Epithelial cell of esophagus (primary cell): ENCODE measurements at regions not wholly inside any gene's neighbourhood (a gene's known extent, or its start where the extent isn't known, plus 50 kb on each side); places are given as distances from the start of the nearest gene placed in this dataset.

Experiments
- DNase-seq: peaks from one replicate; pipeline ENCODE4 v3.0.0; 2010; ENCODE audit warnings: low read depth
- H3K4me3 ChIP-seq: 2 replicates; pipeline ENCODE4 v1.5.1; 2011; ENCODE audit warnings: mild to moderate bottlenecking, low read length, control low read depth
- TF ChIP-seq, protein P1 (sequence below): IDR thresholded peaks from 2 replicates; pipeline ENCODE4 v1.5.1; 2011; ENCODE audit warnings: low read depth, mild to moderate bottlenecking, low read length, control low read depth, inconsistent platforms; ENCODE audit not compliant: insufficient read depth; ENCODE audit errors: missing control alignments

- no peak for DNase-seq
- TF ChIP-seq, protein P1, sequence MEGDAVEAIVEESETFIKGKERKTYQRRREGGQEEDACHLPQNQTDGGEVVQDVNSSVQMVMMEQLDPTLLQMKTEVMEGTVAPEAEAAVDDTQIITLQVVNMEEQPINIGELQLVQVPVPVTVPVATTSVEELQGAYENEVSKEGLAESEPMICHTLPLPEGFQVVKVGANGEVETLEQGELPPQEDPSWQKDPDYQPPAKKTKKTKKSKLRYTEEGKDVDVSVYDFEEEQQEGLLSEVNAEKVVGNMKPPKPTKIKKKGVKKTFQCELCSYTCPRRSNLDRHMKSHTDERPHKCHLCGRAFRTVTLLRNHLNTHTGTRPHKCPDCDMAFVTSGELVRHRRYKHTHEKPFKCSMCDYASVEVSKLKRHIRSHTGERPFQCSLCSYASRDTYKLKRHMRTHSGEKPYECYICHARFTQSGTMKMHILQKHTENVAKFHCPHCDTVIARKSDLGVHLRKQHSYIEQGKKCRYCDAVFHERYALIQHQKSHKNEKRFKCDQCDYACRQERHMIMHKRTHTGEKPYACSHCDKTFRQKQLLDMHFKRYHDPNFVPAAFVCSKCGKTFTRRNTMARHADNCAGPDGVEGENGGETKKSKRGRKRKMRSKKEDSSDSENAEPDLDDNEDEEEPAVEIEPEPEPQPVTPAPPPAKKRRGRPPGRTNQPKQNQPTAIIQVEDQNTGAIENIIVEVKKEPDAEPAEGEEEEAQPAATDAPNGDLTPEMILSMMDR: no peak
- no peak overlapping the region for H3K4me3 ChIP-seq
These were observed 1342.4 kb downstream of the EFNB2 start for GRCh38 chr13:105193026-105193425.

DNA sequence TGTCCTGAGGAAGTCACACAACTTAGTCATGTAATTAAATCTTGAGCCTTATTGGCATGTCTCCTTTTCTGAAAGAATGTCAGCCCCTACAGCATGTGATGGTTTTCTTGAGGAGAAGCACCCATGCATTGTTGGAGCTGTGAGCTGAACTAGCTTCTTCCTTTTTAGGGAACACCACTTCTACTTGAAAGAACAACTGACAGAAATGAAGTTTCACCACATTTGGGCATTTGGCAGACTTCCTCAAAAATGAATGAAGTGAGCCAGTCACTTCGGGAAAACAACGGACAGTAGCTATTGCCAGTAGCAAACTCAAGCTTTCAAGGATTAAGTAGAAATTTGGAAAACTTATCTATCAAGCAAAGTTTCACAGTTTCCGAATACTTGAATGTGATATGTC is 1351.3 kb downstream of the EFNB2 start:
- TF ChIP-seq, protein P1: no peak
- no peak overlapping the region for H3K4me3 ChIP-seq
- DNase-seq: no peak

DNA sequence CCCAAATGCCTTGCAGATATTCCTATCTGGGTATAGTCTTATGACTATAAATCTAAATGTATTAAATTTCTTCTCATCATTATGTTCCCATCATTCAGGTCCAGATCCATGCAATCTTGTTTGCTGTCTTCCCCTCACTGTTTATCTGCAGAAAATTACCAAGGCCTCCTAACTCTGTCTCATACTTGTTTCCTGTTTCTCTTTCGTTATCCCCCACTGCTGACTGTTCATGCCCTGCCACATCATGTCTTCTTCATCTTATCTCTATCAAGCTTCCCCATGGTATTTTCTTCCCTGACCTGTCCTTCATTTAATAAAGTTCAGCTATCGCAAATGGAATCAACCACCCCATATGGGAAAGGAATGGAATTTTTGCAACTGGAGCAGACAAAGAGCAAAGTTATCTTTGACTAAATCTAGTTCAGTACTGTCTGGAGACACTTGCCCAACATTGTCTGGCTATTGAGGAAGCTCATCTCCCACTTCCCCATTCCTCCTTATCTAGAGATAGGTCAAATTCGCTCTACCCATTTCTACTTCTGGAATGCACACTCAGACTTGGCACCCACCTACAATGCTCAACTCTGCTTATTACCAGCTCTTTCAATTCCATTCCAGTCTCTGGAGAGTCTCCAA is 1358.1 kb downstream of the EFNB2 start:
- H3K4me3 ChIP-seq: no peak overlapping the region
- DNase-seq: no peak
- TF ChIP-seq, protein P1: no peak

DNA sequence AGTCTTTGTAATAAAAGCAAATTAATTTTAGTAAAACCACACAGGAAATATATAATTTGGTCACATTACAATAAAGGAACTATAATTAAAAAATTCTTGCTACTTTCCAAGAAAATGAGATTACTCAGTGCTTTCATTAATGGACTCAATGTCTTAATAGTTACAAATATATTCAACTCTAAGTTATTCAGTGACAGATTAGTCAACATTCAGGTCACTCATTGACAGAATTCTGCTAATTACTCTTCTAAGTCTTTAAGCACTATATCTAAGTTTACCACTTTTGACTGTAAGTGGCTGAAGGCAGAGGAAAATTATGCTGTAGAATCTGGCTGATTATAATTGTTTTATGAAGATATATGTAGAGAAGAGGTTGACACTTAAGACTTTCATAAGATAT is 1365.0 kb downstream of the EFNB2 start:
- no peak for DNase-seq
- H3K4me3 ChIP-seq: no peak overlapping the region
- TF ChIP-seq, protein P1: no peak

- TF ChIP-seq, protein P1: no peak
- no peak overlapping the region for H3K4me3 ChIP-seq
- no peak for DNase-seq
These were observed 1367.2 kb downstream of the EFNB2 start for GRCh38 chr13:105168295-105168694.

DNA sequence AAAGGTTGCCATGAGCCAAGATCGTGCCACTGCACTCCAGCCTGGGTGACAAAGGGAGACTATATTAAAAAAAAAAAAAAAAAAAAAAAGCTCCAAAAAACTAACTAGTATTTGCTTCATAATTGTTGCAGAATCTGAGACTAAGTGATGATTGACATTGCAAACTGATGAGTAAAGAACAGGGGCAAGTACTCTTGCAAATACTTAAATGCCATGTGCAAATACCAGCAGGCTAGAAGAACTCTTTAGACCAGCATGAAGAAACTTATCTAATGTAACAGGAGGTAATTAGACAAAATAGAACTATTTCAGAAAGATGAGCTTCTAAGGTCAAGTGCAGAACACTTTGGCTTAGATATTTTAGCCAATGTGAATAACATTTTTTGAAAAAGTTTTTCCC is 1368.1 kb downstream of the EFNB2 start:
- no peak overlapping the region for H3K4me3 ChIP-seq
- no peak for DNase-seq
- TF ChIP-seq, protein P1: no peak

DNA sequence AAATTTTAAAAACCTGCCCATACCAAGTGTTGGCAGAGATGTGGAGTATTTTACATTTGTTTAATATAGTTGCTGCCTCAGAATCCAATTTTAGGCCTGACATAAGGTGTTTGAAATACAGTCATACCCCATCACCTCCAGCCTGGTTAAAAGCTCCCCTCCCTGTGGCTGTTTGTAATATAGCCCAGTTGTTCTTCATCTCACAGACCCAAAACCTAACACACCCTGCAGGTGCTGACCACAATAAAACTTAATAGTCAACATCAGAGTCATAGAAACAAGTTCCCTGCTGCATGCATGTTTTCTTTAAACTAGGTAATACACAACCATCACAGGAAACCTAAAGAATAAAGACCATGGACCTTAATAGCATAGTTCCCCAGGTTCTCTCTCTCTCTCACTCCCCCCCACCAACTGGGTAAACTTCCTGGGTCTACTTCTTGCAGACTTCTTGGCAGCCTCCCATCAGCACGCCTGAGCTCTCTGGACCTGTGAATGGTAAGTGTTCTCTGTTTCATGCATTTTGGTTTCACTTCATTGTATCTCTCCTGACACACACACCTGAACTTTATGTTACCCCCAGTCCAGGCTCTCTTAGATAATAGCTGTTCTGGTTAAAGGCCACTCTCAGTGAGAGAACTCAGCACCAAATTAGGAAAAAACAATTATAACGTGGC is 1369.9 kb downstream of the EFNB2 start:
- TF ChIP-seq, protein P1: no peak
- DNase-seq: no peak
- no peak overlapping the region for H3K4me3 ChIP-seq
